H9 (cell line): ENCODE measurements at regions not wholly inside any gene's neighbourhood (a gene's known extent, or its start where the extent isn't known, plus 50 kb on each side); places are given as distances from the start of the nearest gene placed in this dataset.

Experiments
- DNase-seq: peaks from one replicate; pipeline ENCODE4 v3.0.0-alpha.2; 2017
- H2AFZ ChIP-seq: one replicate; pipeline ENCODE4 v1.6.1; 2013; ENCODE audit warnings: mild to moderate bottlenecking, low read length, control low read depth, moderate library complexity
- H2AK5ac ChIP-seq: 2 replicates; pipeline ENCODE4 v1.6.1; 2013; ENCODE audit warnings: low read length, control low read depth, mixed read lengths; ENCODE audit not compliant: insufficient read length
- H2BK120ac ChIP-seq: one replicate; pipeline ENCODE4 v1.6.1; 2013; ENCODE audit warnings: low read depth, mild to moderate bottlenecking, low read length, control low read depth, inconsistent platforms; ENCODE audit not compliant: poor library complexity, severe bottlenecking
- H2BK12ac ChIP-seq: 2 replicates; pipeline ENCODE4 v1.6.1; 2013; ENCODE audit warnings: low read length, control low read depth, mixed read lengths, low read depth; ENCODE audit not compliant: insufficient read length
- H2BK15ac ChIP-seq: 2 replicates; pipeline ENCODE4 v1.6.1; 2013; ENCODE audit warnings: low read depth, low read length, control low read depth
- H2BK20ac ChIP-seq: one replicate; pipeline ENCODE4 v1.6.1; 2013; ENCODE audit warnings: low read depth, mild to moderate bottlenecking, low read length, control low read depth, inconsistent platforms; ENCODE audit not compliant: poor library complexity, severe bottlenecking
- H2BK5ac ChIP-seq: 2 replicates; pipeline ENCODE4 v1.6.1; 2013; ENCODE audit warnings: low read length, control low read depth, mixed read lengths; ENCODE audit not compliant: insufficient read length
- H3K14ac ChIP-seq: 2 replicates; pipeline ENCODE4 v1.6.1; 2013; ENCODE audit warnings: low read length, control low read depth; ENCODE audit not compliant: insufficient read depth
- H3K18ac ChIP-seq: 2 replicates; pipeline ENCODE4 v1.6.1; 2013; ENCODE audit warnings: low read depth, mild to moderate bottlenecking, mixed read lengths, low read length, control low read depth; ENCODE audit not compliant: insufficient read length
- H3K23ac ChIP-seq: 2 replicates; pipeline ENCODE4 v1.6.1; 2013; ENCODE audit warnings: low read length, control low read depth, mixed read lengths, low read depth; ENCODE audit not compliant: insufficient read length
- H3K23me2 ChIP-seq: 2 replicates; pipeline ENCODE4 v1.6.1; 2013; ENCODE audit warnings: low read depth, mild to moderate bottlenecking, mixed read lengths, low read length, control low read depth; ENCODE audit not compliant: insufficient read length, poor library complexity, severe bottlenecking
- H3K27ac ChIP-seq: 2 replicates; pipeline ENCODE4 v1.5.1; 2013; ENCODE audit warnings: low read length, control low read depth, mixed read lengths, low read depth; ENCODE audit not compliant: insufficient read length
- H3K27me3 ChIP-seq: 2 replicates; pipeline ENCODE4 v1.6.1; 2013; ENCODE audit warnings: low read length, control low read depth, inconsistent platforms; ENCODE audit not compliant: insufficient read depth
- H3K4ac ChIP-seq: 2 replicates; pipeline ENCODE4 v1.6.1; 2013; ENCODE audit warnings: low read depth, mild to moderate bottlenecking, control low read depth, inconsistent platforms, low read length, moderate library complexity
- H3K4me1 ChIP-seq: 2 replicates; pipeline ENCODE4 v1.6.1; 2013; ENCODE audit warnings: low read length, control low read depth, inconsistent platforms; ENCODE audit not compliant: insufficient read depth
- H3K4me2 ChIP-seq: 2 replicates; pipeline ENCODE4 v1.6.1; 2013; ENCODE audit warnings: low read length, control low read depth, mixed read lengths; ENCODE audit not compliant: insufficient read length, insufficient read depth
- H3K56ac ChIP-seq: 2 replicates; pipeline ENCODE4 v1.6.1; 2013; ENCODE audit warnings: low read depth, mild to moderate bottlenecking, mixed read lengths, low read length, control low read depth; ENCODE audit not compliant: insufficient read length
- H3K79me1 ChIP-seq: 2 replicates; pipeline ENCODE4 v1.6.1; 2013; ENCODE audit warnings: low read depth, mild to moderate bottlenecking, moderate library complexity, low read length, control low read depth, inconsistent platforms; ENCODE audit not compliant: insufficient read depth, poor library complexity, severe bottlenecking
- H3K79me2 ChIP-seq: 2 replicates; pipeline ENCODE4 v1.6.1; 2013; ENCODE audit warnings: low read length, control low read depth, inconsistent platforms; ENCODE audit not compliant: insufficient read depth
- H3K9ac ChIP-seq: 2 replicates; pipeline ENCODE4 v1.6.1; 2013; ENCODE audit warnings: low read length, control low read depth, mixed read lengths; ENCODE audit not compliant: insufficient read length; ENCODE audit errors: extremely low read depth
- H3K9me3 ChIP-seq: one replicate; pipeline ENCODE4 v1.6.1; 2013; ENCODE audit warnings: low read depth, low read length, inconsistent platforms; ENCODE audit not compliant: control insufficient read depth
- H3T11ph ChIP-seq: one replicate; pipeline ENCODE4 v1.6.1; 2013; ENCODE audit warnings: mild to moderate bottlenecking, low read length, control low read depth, inconsistent platforms
- H4K20me1 ChIP-seq: one replicate; pipeline ENCODE4 v1.6.1; 2013; ENCODE audit not compliant: control insufficient read depth, insufficient read length, insufficient read depth
- H4K5ac ChIP-seq: 2 replicates; pipeline ENCODE4 v1.6.1; 2013; ENCODE audit warnings: low read depth, mild to moderate bottlenecking, mixed read lengths, low read length, control low read depth; ENCODE audit not compliant: insufficient read length
- H4K8ac ChIP-seq: replicated peaks from 2 replicates; pipeline ENCODE4 v1.6.1; 2013; ENCODE audit warnings: low read length, control low read depth, mixed read lengths, low read depth; ENCODE audit not compliant: insufficient read length
- H4K91ac ChIP-seq: 2 replicates; pipeline ENCODE4 v1.6.1; 2013; ENCODE audit warnings: low read depth, mild to moderate bottlenecking, moderate library complexity, mixed read lengths, low read length, control low read depth; ENCODE audit not compliant: insufficient read length
- H3K27ac Mint-ChIP-seq, 3 experiments: 2 replicates in 2 of 3; 3 replicates in 1 of 3; pipeline ENCODE4 v1.8.0; 2020 to 2021; ENCODE audit warnings: mixed read lengths in 3 of 3, mild to moderate bottlenecking in 1 of 3, moderate library complexity in 1 of 3
- H3K27me3 Mint-ChIP-seq: 2 replicates; pipeline ENCODE4 v1.8.0; 2021; ENCODE audit warnings: low read depth, mild to moderate bottlenecking, moderate library complexity, mixed read lengths
- H3K36me3 Mint-ChIP-seq, 3 experiments: 2 replicates in 2 of 3; 3 replicates in 1 of 3; pipeline ENCODE4 v1.8.0; 2020 to 2021; ENCODE audit warnings: low read depth in 3 of 3, mixed read lengths in 3 of 3; ENCODE audit not compliant: insufficient read depth in 1 of 3
- H3K4me1 Mint-ChIP-seq, 2 experiments: 2 replicates each; pipeline ENCODE4 v1.8.0; 2020; ENCODE audit warnings: mixed read lengths in 2 of 2
- H3K4me3 Mint-ChIP-seq, 2 experiments: 2 replicates in 1 of 2; 3 replicates in 1 of 2; pipeline ENCODE4 v1.8.0; 2020 to 2021; ENCODE audit warnings: mild to moderate bottlenecking in 2 of 2, mixed read lengths in 2 of 2, moderate library complexity in 1 of 2
- H3K9me3 Mint-ChIP-seq, 2 experiments: 2 replicates in 1 of 2; 3 replicates in 1 of 2; pipeline ENCODE4 v1.8.0; 2020; ENCODE audit warnings: mild to moderate bottlenecking in 2 of 2, mixed read lengths in 2 of 2, moderate library complexity in 1 of 2
- CTCF ChIP-seq: fragments of 200-600 bp; sonication (generic); conservative IDR thresholded peaks from 3 replicates; pipeline ENCODE4 v1.8.0; 2021; ENCODE audit warnings: antibody characterized with exemption, mild to moderate bottlenecking
- WGBS: extraction: QIAGEN DNeasy Blood & Tissue Kit; methylation state at CpG from one replicate; pipeline ENCODE4 v1.1.7; 2013; ENCODE audit warnings: missing lambda C conversion rate, low lambda C conversion rate, mixed read lengths; ENCODE audit not compliant: insufficient read length; ENCODE audit errors: extremely low coverage; 5-methylcytosine and 5-hydroxymethylcytosine counted together

- H2BK5ac ChIP-seq = no peak overlapping the region
- no peak overlapping the region for H4K5ac ChIP-seq
- H3K79me1 ChIP-seq = no peaks in the 10 kb centered on the region
- no peak overlapping the region for H3K4ac ChIP-seq
- H2BK12ac ChIP-seq = no peak overlapping the region
- no peak overlapping the region for H3K9ac ChIP-seq
- no CpG with 5 or more reads among the region's 2 CpGs for WGBS
- H3K23ac ChIP-seq = no peak overlapping the region
- Mint-ChIP-seq H3K27ac (no peak overlapping the region), H3K36me3 (no peaks in the 10 kb centered on the region; a peak in 1 of 7 replicates), H3K27me3 (no peaks in the 10 kb centered on the region; the same call in 1 of the 2 replicates), H3K4me1 (no peaks in the 10 kb centered on the region; a peak in 1 of 4 replicates), H3K4me3 (no peak overlapping the region), H3K9me3 (peaks cover 0 to 3% of the 10 kb centered on the region in 2 experiments; a peak in 1 of 5 replicates)
- no peak overlapping the region for H2BK15ac ChIP-seq
- no peak overlapping the region for H3K4me2 ChIP-seq
- H3K18ac ChIP-seq = no peak overlapping the region
- no peak for DNase-seq
- no peak overlapping the region for H3K56ac ChIP-seq
- no peak overlapping the region for H2AK5ac ChIP-seq
- no peak overlapping the region for H4K8ac ChIP-seq
- no peak for TF ChIP-seq CTCF
- no peaks in the 10 kb centered on the region for H3K79me2 ChIP-seq
- H3K23me2 ChIP-seq = peaks cover 2% of the 10 kb centered on the region
- no peaks in the 10 kb centered on the region for H3K9me3 ChIP-seq
- H4K20me1 ChIP-seq = no peaks in the 10 kb centered on the region
- H3T11ph ChIP-seq = no peak overlapping the region
- no peaks in the 10 kb centered on the region for H3K4me1 ChIP-seq
- no peak overlapping the region for H3K14ac ChIP-seq
- no peak overlapping the region for H2AFZ ChIP-seq
- H3K27me3 ChIP-seq = no peaks in the 10 kb centered on the region
- no peak overlapping the region for H4K91ac ChIP-seq
- no peak overlapping the region for H2BK120ac ChIP-seq
- H3K27ac ChIP-seq = no peak overlapping the region
- H2BK20ac ChIP-seq = no peak overlapping the region
These were observed 874.3 kb upstream of the EEF2KMT start for GRCh38 chr16:5971924-5972323.
